Vagina (tissue), 2 donors: ENCODE measurements at regions not wholly inside any gene's neighbourhood (a gene's known extent, or its start where the extent isn't known, plus 50 kb on each side); places are given as distances from the start of the nearest gene placed in this dataset.

Source experiments
- POLR2AphosphoS5 ChIP-seq, 2 donors: sonication (generic); formaldehyde crosslinking; IDR thresholded peaks; one replicate each; pipeline ENCODE4 v1.9.0; 2017; ENCODE audit warnings: antibody characterized with exemption in 2 of 2, mild to moderate bottlenecking in 2 of 2, low read depth in 1 of 2; ENCODE audit not compliant: insufficient read depth in 1 of 2
- TF ChIP-seq, protein P1 (sequence below), 3 experiments: fragments of 450-650 bp in 2 of 3; fragments of 200-600 bp in 1 of 3; sonication (generic) in 1 of 3; IDR thresholded peaks; one replicate each; pipeline ENCODE4 v1.5.1; 2017 to 2019; ENCODE audit warnings: antibody characterized with exemption in 3 of 3, mild to moderate bottlenecking in 2 of 3, moderate library complexity in 2 of 3

DNA sequence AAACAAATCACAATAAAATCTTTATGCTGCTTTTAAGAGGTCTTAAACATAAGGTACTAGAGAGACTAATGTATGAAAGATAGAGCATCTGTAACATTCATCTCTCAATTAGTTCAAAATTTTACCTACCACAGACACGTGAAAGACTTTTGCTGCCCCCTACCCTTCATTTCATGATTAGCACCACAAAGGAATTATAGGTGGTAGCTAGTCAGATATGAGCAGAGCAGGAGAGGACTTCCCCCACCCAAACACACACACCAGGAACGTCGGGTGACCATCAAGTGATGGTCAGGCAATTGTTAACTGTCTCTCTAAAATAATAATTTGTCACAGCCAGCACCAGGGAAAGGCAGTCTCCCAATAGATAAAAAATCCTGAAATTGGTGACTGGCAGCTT, 1531.7 kb upstream of the SPRY2 start:
- TF ChIP-seq POLR2AphosphoS5 (IDR thresholded peaks at IDR 0.05; ENCODE audit: insufficient read depth in 1 of 2, low read depth in 1 of 2) = no peak
- TF ChIP-seq, protein P1, sequence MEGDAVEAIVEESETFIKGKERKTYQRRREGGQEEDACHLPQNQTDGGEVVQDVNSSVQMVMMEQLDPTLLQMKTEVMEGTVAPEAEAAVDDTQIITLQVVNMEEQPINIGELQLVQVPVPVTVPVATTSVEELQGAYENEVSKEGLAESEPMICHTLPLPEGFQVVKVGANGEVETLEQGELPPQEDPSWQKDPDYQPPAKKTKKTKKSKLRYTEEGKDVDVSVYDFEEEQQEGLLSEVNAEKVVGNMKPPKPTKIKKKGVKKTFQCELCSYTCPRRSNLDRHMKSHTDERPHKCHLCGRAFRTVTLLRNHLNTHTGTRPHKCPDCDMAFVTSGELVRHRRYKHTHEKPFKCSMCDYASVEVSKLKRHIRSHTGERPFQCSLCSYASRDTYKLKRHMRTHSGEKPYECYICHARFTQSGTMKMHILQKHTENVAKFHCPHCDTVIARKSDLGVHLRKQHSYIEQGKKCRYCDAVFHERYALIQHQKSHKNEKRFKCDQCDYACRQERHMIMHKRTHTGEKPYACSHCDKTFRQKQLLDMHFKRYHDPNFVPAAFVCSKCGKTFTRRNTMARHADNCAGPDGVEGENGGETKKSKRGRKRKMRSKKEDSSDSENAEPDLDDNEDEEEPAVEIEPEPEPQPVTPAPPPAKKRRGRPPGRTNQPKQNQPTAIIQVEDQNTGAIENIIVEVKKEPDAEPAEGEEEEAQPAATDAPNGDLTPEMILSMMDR (IDR thresholded peaks at IDR 0.05) = no peak
